ENCODE measurements at regions not wholly inside any gene's neighbourhood (a gene's known extent, or its start where the extent isn't known, plus 50 kb on each side); places are given as distances from the start of the nearest gene placed in this dataset.

DNA sequence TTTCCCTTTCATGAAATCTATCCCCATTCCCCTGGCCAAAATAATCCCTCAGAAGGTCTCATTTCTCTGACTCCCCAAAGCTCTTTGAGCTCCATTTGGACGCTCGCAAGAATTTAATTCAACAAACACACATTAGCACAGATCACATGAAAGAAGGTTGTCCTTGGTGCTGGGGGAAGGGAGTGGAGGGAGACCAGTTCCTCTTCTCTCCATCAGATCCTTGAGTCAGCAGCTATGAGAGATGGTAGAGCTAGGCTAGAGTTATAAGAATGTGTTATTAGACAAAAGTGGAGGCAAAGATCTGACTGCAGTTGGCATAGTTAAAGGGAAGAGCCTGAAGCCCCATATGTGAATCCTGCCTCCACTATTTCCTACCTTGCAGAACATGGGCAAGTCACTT is 184.2 kb upstream of the CDYL start:
- H3K27me3 ChIP-seq: no peaks in the 10 kb centered on the region
- H3K4me1 ChIP-seq: no peaks in the 10 kb centered on the region
- TF ChIP-seq, protein P1, sequence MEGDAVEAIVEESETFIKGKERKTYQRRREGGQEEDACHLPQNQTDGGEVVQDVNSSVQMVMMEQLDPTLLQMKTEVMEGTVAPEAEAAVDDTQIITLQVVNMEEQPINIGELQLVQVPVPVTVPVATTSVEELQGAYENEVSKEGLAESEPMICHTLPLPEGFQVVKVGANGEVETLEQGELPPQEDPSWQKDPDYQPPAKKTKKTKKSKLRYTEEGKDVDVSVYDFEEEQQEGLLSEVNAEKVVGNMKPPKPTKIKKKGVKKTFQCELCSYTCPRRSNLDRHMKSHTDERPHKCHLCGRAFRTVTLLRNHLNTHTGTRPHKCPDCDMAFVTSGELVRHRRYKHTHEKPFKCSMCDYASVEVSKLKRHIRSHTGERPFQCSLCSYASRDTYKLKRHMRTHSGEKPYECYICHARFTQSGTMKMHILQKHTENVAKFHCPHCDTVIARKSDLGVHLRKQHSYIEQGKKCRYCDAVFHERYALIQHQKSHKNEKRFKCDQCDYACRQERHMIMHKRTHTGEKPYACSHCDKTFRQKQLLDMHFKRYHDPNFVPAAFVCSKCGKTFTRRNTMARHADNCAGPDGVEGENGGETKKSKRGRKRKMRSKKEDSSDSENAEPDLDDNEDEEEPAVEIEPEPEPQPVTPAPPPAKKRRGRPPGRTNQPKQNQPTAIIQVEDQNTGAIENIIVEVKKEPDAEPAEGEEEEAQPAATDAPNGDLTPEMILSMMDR (IDR thresholded peaks at IDR 0.05): no peak
- DNase-seq (ENCODE audit: low spot score): no peak
- H3K9me3 ChIP-seq: no peaks in the 10 kb centered on the region
- no peaks in the 10 kb centered on the region for H3K36me3 ChIP-seq
- no peak overlapping the region for H3K27ac ChIP-seq
- no peak overlapping the region for H3K4me3 ChIP-seq

DNA sequence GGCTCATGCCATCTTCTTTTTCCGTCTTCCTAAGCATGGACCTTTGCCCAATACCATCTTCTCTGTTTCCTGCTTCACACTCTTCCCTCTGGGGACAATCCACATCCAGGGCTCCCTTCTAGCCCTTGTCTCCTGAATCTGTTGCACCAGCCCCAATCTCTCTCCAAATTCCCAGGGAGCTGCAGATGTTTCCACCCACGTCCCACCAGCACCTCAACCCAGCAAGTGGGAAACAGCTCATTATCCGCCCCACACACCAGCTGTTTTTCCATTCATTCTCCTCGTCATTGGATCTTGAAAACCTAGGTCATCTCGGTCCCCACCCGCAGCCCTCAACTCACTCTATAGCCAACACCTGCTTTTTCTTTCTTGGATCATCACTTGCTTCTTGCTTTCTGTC is 185.0 kb upstream of the CDYL start:
- H3K4me3 ChIP-seq: no peak overlapping the region
- DNase-seq (ENCODE audit: low spot score): no peak
- TF ChIP-seq, protein P1 (IDR thresholded peaks at IDR 0.05): no peak

DNA sequence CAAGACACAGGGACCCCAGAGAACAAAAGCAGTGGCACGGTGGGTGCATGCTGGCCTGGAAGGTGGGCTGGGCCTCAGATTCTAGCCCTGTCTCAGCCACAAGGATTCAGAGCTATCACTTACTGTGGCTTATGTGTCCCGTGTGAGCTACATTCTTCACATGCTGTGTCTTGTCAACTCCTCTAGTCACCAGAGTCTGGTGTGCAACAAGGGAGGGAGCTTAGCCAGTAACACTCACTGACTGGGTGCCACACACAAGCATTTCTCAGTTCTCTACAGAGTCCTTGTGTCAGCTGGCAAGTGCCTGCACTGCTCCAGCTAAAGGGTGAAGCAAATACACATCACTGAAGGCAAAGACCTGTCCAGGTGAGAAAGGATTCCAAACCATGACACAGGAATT is 186.9 kb upstream of the CDYL start:
- Histone ChIP-seq H3K4me1 (no peaks in the 10 kb centered on the region), H3K27me3 (no peaks in the 10 kb centered on the region), H3K9me3 (no peaks in the 10 kb centered on the region), H3K36me3 (no peaks in the 10 kb centered on the region), H3K4me3 (no peak overlapping the region), H3K27ac (no peak overlapping the region)
- TF ChIP-seq, protein P1 (IDR thresholded peaks at IDR 0.05): no peak
- no peak for DNase-seq (ENCODE audit: low spot score)

More for the DNA sequence above, 185.0 kb upstream of the CDYL start:
- no peaks in the 10 kb centered on the region for H3K4me1 ChIP-seq
- no peaks in the 10 kb centered on the region for H3K36me3 ChIP-seq
- no peaks in the 10 kb centered on the region for H3K27me3 ChIP-seq
- no peak overlapping the region for H3K27ac ChIP-seq
- H3K9me3 ChIP-seq: no peaks in the 10 kb centered on the region

DNA sequence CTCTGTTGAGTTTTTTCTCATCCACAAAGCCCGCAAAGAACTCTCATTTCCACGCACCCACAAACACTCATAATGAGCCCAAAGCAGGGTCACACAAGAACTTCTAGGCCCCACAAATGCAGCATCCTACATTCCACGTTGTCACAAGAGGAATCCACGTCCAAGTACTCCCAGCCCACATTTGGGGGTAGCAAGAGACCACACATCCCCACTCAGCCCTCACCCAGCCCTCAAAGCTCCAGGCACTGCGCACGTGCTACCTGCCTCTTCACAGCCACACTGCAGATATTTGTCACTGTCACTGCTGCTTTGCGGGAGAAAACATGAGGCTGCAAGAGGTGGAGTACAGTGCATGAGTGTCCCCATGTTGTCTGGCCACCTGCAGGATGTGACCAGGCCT is 187.6 kb upstream of the CDYL start:
- H3K4me3 ChIP-seq: no peak overlapping the region
- no peak overlapping the region for H3K27ac ChIP-seq

DNA sequence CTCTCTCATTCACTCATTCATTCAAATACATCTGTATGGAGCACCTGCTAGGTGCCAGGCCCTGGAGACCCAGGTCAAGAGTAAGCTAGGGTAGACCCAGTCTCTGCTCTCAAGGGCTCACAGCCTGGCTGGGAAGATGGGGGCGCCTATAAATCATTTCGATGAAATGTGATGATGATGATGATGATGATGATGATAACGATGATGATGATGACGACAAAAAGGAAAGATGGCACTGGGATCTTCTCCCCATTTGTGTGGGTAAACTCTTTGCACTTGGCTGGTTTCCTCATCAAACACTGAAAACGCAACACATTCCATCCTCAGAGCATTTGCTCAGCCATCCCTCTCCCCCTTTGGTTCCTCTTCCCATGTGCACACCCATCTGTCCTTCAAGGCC is 188.0 kb upstream of the CDYL start:
- Histone ChIP-seq H3K27ac (no peak overlapping the region), H3K36me3 (no peaks in the 10 kb centered on the region), H3K27me3 (no peaks in the 10 kb centered on the region), H3K4me1 (peaks cover 0 to 2% of the 10 kb centered on the region in 2 donors), H3K9me3 (no peaks in the 10 kb centered on the region), H3K4me3 (no peak overlapping the region)
- TF ChIP-seq, protein P1 (IDR thresholded peaks at IDR 0.05): no peak
- DNase-seq (ENCODE audit: low spot score): no peak

More for the DNA sequence above, 187.6 kb upstream of the CDYL start:
- TF ChIP-seq, protein P1 (IDR thresholded peaks at IDR 0.05): no peak
- no peaks in the 10 kb centered on the region for H3K4me1 ChIP-seq
- H3K36me3 ChIP-seq: no peaks in the 10 kb centered on the region
- no peaks in the 10 kb centered on the region for H3K27me3 ChIP-seq
- no peaks in the 10 kb centered on the region for H3K9me3 ChIP-seq
- no peak for DNase-seq (ENCODE audit: low spot score)

DNA sequence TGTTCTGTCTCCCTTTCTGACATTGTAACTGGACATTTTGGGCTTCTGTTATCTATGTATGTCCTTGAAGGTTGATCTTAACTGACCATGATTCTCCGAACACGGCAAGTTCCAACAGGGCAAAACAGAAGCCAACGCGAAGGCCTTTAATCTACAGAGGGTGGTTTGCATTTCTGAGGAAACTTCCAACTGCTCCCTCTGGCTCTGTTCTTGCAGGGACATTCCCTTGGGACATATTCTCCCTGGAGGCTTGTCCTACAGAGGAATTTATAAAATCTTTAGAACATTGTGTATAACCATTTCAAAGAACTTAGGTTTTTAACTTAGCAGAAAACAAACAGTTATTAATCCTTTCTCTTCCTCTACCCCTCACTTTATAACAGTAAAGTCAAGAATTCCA is 189.0 kb upstream of the CDYL start:
- DNase-seq (ENCODE audit: low spot score): no peak
- no peaks in the 10 kb centered on the region for H3K27me3 ChIP-seq
- peaks cover 0 to 12% of the 10 kb centered on the region in 2 donors for H3K4me1 ChIP-seq
- H3K4me3 ChIP-seq: no peak overlapping the region
- no peak overlapping the region for H3K27ac ChIP-seq
- TF ChIP-seq, protein P1 (IDR thresholded peaks at IDR 0.05): no peak
- H3K9me3 ChIP-seq: no peaks in the 10 kb centered on the region
- no peaks in the 10 kb centered on the region for H3K36me3 ChIP-seq

Data from right atrium auricular region (tissue), 2 donors.